ENCODE measurements at regions not wholly inside any gene's neighbourhood (a gene's known extent, or its start where the extent isn't known, plus 50 kb on each side); places are given as distances from the start of the nearest gene placed in this dataset.

DNA sequence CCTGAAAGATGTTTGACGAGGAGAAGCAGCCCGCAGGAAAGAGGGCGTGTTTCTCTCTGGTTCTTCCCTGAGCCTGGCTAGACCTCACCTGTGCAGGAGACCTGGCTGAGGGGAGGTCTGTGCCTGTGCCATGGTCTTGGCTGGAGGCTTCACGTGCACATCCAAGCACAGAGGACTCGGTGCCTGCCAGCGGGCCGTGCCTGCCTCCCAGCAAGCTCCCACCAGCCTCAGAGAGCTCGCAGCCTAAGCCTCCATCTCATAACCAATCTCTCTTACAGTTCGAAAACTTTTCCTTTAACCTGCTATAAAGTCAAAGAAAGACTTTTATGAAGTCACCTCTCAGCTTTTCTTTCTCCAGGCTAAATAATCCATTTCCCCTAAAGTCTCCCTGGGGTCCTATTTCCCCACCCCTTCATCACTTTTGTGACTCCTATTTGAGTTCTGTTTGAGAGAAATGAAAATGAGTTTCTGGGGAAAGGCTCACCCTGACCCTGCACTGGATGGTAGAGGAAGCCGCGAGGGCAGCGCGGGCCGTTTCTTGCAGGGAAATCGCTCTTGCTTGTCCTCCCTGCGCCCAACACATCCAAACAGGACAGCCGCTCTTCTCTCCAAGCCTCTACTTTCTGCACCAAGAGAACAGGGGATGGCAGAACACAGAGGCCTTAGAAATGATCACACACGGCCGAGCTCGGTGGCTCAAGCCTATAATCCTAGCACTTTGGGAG, 521.0 kb downstream of the SOX11 start:
- no peak for DNase-seq

DNA sequence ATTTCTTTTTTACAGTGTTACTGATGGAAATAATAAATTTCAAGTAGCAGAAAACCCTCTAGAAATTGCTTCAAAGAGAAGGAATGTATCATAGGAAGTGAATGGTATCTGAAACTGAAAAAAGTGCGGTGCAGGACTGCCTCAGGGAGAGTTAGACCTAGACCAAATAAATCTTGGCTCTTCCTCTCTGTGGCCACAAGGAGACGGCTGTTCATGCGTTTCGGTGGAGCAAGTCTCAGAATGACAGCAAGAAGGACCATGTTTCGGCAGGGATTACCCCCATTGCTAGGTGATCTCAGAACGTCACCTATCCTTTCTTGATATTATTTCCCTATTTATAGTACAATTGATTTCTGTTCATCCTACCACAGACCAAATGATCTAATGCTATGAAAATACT, 522.3 kb downstream of the SOX11 start:
- no peak for DNase-seq

DNA sequence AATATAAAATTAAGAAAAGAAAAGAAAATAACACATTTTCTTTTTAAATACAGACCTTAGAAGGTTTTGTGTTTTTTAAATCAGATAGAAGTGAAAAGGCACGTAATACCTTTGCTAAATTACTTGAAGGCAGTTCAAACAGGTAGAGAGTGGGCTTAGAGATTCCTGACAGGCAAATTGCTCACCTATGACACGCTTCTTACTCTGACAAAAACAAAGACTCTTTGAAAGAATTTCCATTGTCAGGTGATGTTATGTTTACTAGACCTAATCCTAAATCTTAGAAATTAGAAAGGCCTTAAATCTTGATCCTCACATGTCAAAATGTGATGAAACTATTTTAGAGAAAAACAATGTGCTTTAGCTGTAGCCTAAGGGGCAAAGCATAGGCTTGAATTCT, 522.9 kb downstream of the SOX11 start:
- DNase-seq: no peak

DNA sequence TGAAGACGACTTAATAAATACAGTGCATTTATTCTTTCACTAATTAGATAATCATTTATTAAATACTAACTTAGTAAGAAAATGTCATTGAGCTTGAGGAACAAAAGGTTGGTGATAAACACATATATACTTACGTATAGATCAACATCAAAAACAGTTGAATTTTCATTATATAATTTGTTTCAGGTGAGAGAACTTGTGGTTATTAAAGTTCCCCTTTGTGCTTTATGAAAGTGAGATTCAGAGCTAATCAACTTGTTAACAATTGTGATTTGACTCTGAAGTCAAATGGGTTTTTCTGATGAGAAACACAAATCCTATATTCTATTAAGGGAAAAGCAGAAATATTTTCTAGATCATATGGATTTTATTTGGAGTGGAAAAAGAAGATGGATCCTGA, 524.0 kb downstream of the SOX11 start:
- no peak for DNase-seq

DNA sequence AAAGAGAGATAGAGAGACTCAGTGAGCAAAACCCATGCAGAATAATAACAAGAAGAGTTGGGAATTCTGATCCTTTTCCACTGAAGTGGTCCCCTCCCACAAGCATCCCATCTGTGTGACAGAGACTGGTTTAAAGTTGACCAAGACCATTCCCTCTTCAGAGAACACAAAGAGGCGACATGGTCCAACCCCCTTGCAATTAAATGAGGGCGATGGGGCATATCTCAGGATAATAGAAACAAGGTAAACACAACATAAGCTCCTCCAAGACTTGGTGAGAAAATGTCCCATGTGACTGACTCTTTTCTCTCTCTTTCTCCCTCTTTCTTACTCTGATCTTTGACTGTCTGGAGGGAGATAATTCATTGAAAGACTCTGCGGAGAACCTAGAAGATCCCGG, 526.7 kb downstream of the SOX11 start:
- DNase-seq: no peak

DNA sequence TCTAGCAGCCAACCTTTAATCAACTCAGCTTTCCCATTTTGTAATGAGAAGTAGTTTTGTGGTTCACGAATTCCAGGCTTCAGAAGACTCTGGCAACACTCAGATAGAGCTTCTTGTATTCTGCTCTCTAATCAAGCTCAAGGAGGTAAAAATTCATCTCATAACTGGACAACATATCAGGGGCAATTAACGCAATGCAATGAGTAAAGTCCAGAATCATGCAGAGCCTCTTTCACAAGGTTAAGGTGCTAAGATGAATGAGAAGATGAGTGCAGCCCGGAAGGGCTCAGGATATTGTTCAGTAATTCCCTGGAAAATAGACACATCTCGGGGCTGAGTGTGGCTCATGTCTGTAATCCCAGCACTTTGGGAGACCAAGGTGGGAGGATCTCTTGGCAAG, 527.7 kb downstream of the SOX11 start:
- DNase-seq: no peak

DNA sequence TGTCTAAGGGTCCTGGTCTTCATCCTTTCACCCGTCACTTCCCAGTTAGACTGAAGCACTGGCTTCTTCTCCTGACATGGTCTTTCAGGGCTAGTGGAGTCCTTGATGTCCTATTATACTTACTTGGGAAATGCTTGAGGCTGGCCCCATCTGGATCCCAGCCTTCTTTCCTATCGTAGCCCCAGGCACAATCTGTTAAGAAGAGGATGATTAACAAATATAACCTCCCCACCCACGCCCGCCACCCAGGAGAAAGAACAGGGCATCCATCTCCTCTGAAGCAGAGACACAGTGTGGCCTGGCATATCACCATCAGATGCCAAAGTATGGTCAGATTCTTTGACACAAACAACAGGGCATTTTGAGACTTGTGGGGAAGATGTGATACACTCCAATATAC, 530.1 kb downstream of the SOX11 start:
- DNase-seq: no peak

DNA sequence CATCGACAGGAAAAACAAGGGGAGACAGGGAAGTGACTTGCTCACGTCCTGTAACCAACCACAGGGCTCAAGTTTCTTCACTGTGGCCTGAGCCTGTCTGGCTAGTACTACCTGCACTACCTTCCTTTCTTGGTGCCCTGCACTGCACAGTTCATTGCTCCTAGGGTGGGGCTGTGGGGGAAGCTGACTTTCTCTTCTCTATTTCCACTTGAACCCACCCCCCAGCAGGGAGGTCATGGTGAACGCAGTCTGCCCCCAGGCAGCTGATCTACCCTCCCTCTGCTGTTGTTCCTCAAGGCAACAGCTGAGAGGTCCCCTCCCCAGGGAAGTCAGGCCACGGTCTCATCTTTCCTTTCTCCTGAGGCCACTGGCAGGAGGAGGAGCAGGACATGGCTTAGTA, 532.1 kb downstream of the SOX11 start:
- no peak for DNase-seq

DNA sequence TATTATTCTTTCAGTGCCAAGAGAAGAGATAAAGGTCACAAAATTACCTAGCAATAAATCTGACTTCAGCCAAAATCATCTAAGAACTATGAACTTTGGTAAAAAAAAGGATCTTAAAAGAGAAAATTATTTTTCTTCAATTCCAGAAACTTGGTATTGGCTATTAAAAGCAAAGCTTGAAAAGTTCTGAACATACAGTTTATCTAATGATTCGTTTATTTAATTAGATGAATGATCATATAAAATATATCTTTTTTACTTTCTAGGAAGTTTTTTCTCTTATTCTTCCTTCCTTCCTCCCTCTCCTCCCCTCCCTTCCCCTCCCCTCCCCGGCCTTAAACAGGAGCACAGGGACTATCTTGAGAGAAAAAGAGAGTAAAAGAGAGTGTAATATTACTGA, 536.1 kb downstream of the SOX11 start:
- DNase-seq: no peak

DNA sequence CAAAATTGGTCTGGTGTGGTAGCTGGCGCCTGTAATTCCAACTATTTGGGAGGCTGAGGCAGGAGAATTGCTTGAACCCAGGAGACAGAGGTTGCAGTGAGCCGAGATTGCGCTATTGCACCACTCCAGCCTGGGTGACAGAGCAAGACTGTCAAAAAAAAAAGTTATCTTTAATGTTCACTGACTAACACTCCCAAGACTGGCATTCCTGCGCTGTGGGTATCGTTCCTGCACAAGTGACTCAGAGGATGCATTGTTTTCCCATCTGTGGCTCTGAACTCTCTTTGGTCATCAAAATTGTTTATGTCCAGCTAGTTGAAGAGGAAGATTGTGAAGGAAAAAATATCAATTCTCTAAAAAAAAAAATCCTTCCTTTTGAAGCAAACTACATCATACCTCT, 539.0 kb downstream of the SOX11 start:
- no peak for DNase-seq

DNA sequence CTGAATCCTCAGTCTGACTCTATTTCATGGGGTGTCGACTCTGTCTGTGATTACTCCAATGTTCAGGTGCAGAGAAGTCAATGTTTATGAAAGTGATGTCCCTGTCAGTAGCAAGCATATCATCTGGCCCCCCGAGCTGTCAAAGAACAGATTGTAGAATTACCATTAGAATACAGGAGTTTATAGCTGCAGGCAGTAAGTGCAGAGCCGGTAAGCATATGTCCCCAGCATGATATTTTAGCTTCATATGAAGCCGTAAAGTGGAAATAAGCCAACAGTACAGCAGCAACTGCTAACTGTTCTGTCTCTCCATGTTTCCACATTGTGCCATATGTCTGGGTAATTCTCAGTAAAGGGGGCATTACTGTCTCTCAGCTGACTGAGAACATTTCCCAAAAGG, 541.8 kb downstream of the SOX11 start:
- no peak for DNase-seq

DNA sequence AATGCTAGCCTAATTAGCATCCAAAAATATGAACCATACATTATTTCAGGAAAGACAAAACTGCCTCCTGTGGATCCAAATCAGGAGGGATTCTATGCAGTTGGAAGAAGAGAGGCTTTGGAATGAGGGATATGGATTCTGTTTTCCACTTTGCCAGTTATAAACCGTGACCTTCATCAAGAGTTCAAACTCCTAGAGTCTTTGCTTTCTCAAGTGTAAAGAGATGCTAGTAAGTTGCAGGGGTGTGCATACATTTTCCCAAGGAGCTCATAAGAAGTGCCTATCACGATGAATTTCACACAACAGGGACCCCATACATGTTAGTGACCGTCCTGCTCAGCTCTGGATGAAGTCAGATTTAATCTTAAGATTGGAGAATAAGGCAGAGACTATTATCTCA, 542.5 kb downstream of the SOX11 start:
- no peak for DNase-seq

DNA sequence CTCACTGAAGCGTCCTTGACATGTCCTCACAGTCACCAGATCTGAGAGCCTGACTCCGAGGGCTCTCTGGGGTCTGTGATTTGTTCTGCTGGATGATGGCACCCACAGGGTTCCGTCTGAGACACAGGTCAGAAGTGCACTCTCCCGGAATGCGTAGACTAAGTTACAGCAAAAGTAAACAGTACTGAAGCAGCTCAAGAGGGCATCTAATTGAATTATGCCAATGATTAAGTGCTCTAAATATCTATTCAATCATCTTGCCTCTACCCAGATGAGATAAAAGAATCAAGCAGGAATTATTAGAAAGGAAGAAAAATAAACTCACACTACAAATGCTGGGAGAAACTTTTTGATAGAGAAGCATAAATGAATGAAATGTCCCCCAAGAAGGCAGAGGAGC, 544.1 kb downstream of the SOX11 start:
- no peak for DNase-seq

DNA sequence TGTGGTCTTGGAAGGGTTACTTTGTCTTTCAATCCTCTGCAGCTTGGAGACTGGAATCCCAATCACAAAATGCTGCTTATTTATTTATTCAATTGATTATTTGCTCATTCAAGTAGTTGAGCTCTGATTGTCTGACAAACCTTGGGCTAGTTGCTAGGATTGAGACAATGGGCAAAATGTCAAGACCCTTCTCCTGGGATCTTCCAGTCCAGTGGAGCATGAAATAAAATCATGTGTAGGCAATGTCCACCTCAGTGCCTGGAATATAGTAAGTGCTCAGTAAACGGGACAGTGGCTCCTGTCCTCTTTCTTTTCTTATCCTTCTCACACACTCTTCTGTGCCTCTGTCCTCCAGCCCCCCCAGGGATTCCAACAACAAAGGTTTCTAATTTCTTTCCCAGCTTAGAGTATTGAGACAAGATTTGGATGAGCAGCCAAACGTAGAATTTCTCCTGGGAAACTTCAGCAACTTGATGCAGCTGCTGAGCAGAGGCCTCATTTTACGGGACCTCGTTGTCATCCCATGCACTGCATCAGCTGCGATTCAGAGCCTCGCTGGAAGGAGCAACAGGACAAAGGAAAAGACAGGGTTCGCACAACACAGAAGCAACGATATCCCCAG, 545.0 kb downstream of the SOX11 start:
- no peak for DNase-seq

DNA sequence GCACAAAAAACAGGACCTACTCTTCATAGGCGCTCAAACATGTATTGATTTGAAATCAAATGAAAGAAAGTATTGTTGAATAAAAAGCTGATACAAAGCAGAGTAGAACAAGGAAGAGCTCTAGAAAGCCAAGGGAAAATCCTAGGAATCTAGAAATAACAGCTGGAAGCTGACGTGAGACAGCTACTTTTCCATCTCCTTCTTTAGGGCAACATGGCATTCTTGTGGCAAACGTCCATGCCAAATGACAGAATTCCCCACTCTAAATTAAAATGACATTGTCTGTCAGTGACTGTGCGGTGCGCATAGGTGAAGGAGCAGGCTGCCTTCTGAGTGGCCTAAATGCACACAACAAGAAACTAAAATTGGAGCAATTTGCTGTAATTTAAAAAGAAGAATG, 557.4 kb downstream of the SOX11 start:
- no peak for DNase-seq

DNA sequence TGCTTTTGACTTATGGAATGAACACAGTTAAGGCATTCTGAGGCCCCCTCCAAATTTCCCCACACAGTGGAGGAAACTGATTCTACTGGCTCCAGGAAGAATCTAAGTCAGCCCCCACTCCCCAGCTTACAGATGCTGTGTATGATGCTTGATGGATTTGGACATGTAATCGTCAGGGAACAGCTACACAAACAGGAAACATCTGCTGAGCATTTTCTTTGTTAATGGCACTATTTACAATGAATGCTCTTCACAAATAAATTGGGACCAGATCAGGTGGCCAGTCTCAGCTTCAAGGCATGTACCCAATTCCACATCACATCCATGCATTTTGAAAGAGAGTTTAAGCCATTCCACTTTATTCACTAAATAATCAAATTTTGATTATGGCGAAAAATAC, 562.3 kb downstream of the SOX11 start:
- no peak for DNase-seq

DNA sequence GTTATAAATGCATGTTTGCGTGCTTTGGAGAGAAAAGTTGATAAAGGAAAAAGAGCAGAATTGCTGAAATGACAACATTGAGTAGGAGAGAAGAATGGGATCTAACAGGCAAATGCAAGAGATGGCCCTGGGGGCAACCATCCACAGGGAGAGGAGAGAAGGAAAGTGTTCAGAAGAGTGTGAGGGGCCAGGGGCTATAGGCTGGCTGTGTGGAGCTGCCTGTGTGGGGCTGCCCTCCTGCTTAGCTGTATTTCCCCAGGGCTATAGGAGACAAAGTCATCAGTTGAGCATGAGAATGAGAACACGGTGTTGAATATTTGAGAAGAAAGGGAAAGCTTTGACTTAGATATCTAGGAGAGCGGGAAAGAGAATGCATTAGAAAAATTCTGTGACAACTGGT, 572.0 kb downstream of the SOX11 start:
- no peak for DNase-seq

DNA sequence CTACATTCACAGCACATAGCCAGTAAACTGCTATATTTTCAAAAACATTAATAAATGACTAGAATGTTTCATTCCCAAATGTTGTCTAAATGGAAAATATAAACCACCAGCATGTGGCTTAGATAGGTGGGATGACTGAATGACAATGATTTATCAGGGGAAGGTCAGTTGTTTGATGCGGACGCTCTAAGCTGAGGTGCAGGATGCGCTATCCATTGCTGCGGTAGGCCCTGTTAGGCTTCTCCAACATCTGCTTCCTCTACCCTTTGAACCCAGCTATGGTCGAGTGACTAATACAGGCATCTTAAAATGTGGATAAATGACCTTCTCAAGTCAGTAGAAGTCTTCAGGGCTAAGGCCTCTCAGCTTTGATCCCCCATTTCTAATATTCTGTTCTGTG, 584.2 kb downstream of the CMPK2 start:
- DNase-seq: no peak

DNA sequence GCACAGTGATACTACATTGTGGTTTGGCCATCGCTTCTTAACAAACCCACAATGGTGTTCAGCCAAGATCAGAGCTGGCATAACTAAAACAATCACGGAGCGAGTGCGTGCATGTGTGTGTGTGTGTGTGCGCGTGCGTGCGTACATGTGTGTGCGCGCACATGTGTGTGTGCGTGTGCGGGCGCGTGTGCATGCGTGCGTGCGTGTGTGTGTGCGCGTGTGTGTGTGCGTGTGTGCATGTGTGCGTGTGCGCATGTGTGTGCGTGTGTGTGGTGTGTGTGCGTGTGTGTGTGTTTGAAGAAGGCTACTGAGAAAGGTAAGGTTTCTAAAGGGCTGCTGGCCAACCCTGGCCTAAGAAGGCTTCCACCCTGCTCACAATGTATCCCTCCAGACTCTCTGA, 582.4 kb downstream of the CMPK2 start:
- DNase-seq: no peak

DNA sequence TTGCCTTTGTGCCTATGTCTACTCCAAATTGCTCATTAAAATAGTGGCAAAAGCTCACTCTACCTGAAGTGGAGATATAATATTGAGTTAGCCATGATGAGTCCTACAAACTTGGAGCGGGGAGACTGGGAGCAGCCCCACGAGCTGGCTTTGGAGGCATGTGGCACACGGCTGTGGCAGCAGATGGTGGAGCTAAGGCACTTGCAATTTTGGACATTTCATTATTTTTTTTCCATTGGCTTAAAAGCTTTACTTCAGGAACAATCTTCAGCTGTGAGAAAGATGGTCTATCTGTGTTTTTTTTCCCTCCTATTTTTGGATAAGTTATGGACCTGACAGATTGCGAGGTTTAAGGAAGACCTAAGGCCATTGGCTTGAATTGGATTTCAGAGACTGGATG, 578.3 kb downstream of the CMPK2 start:
- DNase-seq: no peak

DNA sequence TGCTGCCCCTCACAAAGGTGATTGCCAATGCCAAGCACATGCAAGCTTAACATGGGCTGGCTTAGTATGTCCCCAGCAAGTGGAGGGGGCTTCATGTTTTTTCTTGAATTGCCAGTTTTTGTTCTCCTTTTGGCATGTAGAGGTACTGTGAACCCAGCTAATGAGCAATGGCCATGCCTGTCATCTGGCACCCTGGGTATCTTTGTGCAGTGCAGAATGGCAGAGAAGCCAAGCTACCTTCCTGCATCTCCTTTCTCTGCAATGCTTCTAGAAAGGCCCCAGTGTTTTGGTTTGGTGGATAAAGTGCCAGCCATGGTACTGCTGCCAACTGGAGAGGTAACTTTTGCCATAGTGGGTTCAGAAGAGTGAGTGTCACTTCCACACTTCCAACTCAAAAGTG, 576.9 kb downstream of the CMPK2 start:
- DNase-seq: no peak

DNA sequence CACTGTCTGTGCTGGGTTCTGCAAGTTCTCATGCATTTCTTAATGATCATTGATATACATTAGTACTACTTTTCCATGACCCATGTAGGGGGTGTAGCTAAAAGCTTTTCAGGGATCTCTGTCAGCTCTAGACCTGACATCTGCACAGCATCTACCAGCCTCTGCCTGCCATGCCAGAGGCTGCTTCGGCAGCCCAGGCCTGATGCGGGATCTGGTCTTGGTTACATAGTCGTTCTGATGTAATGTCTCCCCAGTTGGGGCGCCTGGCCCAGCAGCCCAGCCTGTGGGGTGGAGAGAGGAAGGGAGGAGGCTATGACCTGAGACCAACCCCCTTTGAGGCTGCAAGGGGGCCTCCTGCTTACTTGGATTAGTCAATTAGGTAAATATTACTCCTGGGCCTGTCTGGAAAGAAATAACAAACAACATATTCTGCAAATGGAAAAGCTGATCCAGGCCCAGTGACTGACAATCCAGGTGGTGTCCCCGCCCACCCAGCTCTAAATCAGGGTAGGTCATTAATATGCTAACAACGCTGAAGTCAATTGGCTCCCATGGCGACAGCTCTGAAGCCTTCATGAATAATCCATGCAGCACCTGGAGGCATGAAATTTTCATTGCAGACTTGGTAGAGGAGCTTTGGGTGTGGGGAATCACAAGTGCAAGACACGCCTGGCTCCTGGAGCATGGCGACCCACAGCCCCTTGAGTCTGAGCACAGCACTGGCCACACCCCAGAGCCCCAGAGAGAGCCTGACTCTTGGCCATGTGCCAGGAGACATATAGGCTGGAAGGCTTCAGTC, 575.3 kb downstream of the CMPK2 start:
- no peak for DNase-seq

DNA sequence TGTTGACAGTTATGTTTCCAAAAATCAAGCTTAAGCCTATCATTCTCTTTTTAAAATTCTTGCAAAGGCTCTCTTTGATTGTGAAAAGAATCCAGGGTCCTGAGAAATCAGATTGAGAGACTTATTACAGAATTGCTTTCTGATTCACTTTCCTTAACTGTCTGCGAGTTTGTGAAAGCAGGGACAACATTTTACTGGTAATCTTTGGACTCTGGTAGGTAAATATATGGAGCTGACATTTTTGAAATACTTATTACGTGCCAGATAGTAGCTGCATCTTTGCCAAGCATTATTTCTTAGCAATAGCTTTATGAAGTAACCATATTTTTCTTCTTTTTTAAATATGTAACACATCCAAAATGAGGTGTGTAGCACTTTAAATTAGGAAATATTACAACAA, 570.9 kb downstream of the CMPK2 start:
- DNase-seq: no peak

DNA sequence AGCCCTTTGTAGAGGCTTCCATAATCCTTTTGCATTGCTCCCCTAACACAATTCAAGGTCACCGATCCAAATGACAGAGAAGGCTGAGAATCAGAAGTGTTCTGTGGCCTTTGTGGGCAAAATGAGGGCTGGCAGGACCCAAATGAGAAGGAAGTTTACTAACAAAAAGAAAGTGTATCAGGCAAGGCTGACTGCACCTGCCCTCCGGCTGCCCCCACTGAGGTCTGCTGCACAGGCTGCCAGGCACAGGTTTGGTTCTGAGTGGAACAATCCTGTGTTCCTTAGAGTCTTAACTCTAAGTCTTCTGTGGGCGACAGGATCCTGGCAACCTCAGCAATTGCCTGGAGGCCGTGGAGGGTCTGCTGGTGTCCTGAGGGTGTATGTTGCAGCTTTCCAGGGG, 568.5 kb downstream of the CMPK2 start:
- DNase-seq: no peak

Measured in 8988T (cell line).